ENCODE measurements at regions not wholly inside any gene's neighbourhood (a gene's known extent, or its start where the extent isn't known, plus 50 kb on each side); places are given as distances from the start of the nearest gene placed in this dataset.

- TF ChIP-seq RARB (CRISPR knock-in tag; IDR thresholded peaks at IDR 0.05) (no peak), GLIS3 (CRISPR knock-in tag; IDR thresholded peaks at IDR 0.05) (no peak)
These were observed 280.2 kb downstream of the BUD13 start for GRCh38 chr11:116492600-116492999.

GRCh38 chr11:116488836-116489389 is 283.9 kb downstream of the BUD13 start:
- ATAC-seq, result no peak
- TF ChIP-seq PATZ1 (CRISPR knock-in tag; IDR thresholded peaks at IDR 0.05; ENCODE audit: borderline replicate concordance) (no peak), ISL1 (CRISPR knock-in tag; IDR thresholded peaks at IDR 0.05) (no peak), CREB5 (CRISPR knock-in tag; IDR thresholded peaks at IDR 0.05; ENCODE audit: low read depth) (no peak), ZFP3 (CRISPR knock-in tag; IDR thresholded peaks at IDR 0.05) (no peak), TCF4 (CRISPR knock-in tag; IDR thresholded peaks at IDR 0.05; ENCODE audit: borderline replicate concordance) (no peak), ARNTL (CRISPR knock-in tag; IDR thresholded peaks at IDR 0.05; ENCODE audit: borderline replicate concordance, low read depth) (no peak), POU6F1 (CRISPR knock-in tag; IDR thresholded peaks at IDR 0.05; ENCODE audit: borderline replicate concordance, low read depth) (no peak), TSHZ2 (CRISPR knock-in tag; IDR thresholded peaks at IDR 0.05) (no peak), OSR1 (CRISPR knock-in tag; IDR thresholded peaks at IDR 0.05) (no peak), ZNF70 (CRISPR knock-in tag; IDR thresholded peaks at IDR 0.05) (no peak), ZFP30 (CRISPR knock-in tag; IDR thresholded peaks at IDR 0.05) (no peak), ZNF565 (CRISPR knock-in tag; conservative IDR thresholded peaks at IDR 0.05; ENCODE audit: low read depth) (no peak), PPARA (CRISPR knock-in tag; IDR thresholded peaks at IDR 0.05; ENCODE audit: borderline replicate concordance) (no peak), TOX (CRISPR knock-in tag; IDR thresholded peaks at IDR 0.05; ENCODE audit: borderline replicate concordance) (no peak)

More at GRCh38 chr11:116492600-116492999, 280.2 kb downstream of the BUD13 start:
- ATAC-seq, result no peak

GRCh38 chr11:116485425-116485824 is 287.4 kb downstream of the BUD13 start:
- no peak for TF ChIP-seq TOX (CRISPR knock-in tag; IDR thresholded peaks at IDR 0.05; ENCODE audit: borderline replicate concordance)
- TF ChIP-seq PATZ1 (CRISPR knock-in tag; IDR thresholded peaks at IDR 0.05; ENCODE audit: borderline replicate concordance), result no peak
- ATAC-seq, result no peak

GRCh38 chr11:116482716-116483115 is 290.1 kb downstream of the BUD13 start:
- ATAC-seq, result no peak
- TF ChIP-seq RARB (CRISPR knock-in tag; IDR thresholded peaks at IDR 0.05) (no peak), ZNF70 (CRISPR knock-in tag; IDR thresholded peaks at IDR 0.05) (no peak), ZNF565 (CRISPR knock-in tag; conservative IDR thresholded peaks at IDR 0.05; ENCODE audit: low read depth) (no peak), PPARA (CRISPR knock-in tag; IDR thresholded peaks at IDR 0.05; ENCODE audit: borderline replicate concordance) (no peak), POU6F1 (CRISPR knock-in tag; IDR thresholded peaks at IDR 0.05; ENCODE audit: borderline replicate concordance, low read depth) (no peak), ZFP30 (CRISPR knock-in tag; IDR thresholded peaks at IDR 0.05) (no peak), CREB5 (CRISPR knock-in tag; IDR thresholded peaks at IDR 0.05; ENCODE audit: low read depth) (no peak), GLIS3 (CRISPR knock-in tag; IDR thresholded peaks at IDR 0.05) (no peak), TOX (CRISPR knock-in tag; IDR thresholded peaks at IDR 0.05; ENCODE audit: borderline replicate concordance) (no peak), TCF4 (CRISPR knock-in tag; IDR thresholded peaks at IDR 0.05; ENCODE audit: borderline replicate concordance) (no peak), ESRRG (CRISPR knock-in tag; IDR thresholded peaks at IDR 0.05) (no peak), PATZ1 (CRISPR knock-in tag; IDR thresholded peaks at IDR 0.05; ENCODE audit: borderline replicate concordance) (no peak), ARNTL (CRISPR knock-in tag; IDR thresholded peaks at IDR 0.05; ENCODE audit: borderline replicate concordance, low read depth) (no peak)
